GM12874 (cell line): ENCODE measurements at regions not wholly inside any gene's neighbourhood (a gene's known extent, or its start where the extent isn't known, plus 50 kb on each side); places are given as distances from the start of the nearest gene placed in this dataset.

ENCODE experiments used
- CTCF ChIP-seq: IDR thresholded peaks from 2 replicates; pipeline ENCODE4 v1.5.1; 2011; ENCODE audit warnings: low read depth, mild to moderate bottlenecking, control low read depth, low read length, moderate library complexity; ENCODE audit not compliant: insufficient read depth

DNA sequence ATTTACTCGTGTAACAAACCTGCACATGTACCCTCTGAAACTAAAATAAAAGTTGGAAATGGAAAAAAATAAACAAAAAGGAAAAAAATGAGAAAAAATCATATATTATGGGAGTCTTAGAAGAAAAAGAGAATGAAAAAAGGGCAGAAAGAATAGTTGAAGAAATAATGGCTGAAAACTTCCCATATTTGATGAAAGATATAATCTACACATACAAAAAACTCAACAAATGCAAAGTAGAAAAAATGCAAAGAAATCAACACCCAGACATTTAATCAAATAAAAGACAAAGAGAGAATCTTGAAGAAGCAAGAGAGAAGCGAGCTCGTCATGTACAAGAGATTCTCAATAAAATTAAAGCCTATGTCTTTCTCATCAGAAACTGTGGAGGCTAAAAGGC, 73.8 kb downstream of the SLC25A46 start:
- no peak for TF ChIP-seq CTCF

DNA sequence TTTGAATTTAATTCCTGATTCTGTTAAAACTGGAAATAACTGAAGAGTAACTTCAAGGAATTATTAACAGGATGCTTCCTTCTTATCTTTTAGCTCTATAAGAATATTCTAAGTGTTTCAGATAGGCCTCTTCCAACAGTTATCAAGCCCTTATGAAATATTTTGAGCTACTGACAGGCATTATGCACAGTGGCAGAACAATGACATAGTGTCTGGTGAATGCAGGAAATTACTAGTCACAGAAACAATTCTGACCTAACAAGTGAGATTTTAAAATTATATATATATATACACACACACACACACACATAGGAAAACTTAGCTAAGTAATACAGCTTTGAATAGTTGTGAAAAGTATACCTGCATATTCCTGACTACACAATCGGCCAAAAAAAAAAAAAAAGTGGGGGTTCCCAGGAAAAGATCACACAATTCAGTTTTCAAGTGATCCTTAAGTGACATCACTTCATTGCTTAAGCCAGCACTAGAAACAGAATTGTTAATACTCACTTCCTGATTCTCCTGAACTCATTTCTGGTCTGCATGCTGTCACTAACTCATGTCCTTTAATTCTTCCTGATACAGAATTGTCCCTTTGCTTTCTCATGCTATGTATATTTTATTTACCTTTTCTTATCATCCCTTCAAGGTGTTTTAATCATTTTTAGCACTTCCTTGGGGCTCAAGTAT, 77.3 kb downstream of the SLC25A46 start:
- no peak for TF ChIP-seq CTCF

- no peak for TF ChIP-seq CTCF
These were observed 78.7 kb downstream of the SLC25A46 start for GRCh38 chr5:110817459-110817858.

DNA sequence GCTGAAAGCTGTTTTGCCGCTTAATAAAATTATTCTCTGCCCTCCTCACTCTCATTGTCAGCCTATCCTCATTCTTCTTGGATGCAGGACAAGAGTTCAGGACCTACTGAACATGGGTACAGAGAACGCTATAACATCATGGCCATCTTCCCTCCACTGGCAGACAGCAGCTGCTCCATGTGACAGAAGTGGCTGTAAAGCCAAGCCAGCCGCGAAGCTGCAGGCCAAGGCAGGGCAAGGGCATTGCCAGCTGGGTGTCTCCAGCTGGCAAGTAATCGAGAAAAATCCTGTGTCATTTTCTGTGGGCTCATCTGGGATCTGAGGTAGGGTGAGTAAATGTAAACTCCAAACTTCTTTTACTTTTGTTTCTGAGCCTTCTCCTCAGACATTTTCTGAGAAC, 84.8 kb downstream of the SLC25A46 start:
- TF ChIP-seq CTCF: no peak

DNA sequence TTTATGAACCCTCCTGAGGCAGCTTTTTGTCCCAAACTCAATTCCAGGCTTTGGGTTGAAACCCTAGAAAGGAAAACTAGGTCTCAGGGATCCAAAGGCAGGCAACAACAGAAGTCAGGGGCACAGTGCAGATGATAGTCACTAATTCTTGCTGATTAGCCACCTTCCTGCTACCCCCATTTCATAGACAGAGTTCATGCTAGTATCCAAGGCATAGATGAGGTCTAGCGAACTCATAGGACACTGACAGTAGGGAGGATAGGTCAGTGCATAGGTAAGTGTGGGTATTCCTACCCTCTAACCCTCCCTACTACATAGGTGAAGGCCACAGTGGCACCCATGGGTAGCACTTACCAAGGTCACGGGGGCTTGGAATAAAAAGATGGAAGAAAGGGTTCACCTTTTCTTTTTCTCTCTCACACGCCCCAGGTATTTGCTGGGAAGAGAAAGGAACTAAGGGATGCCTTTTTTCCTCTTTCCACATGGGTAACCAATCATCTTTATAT, 86.2 kb downstream of the SLC25A46 start:
- TF ChIP-seq CTCF: no peak

DNA sequence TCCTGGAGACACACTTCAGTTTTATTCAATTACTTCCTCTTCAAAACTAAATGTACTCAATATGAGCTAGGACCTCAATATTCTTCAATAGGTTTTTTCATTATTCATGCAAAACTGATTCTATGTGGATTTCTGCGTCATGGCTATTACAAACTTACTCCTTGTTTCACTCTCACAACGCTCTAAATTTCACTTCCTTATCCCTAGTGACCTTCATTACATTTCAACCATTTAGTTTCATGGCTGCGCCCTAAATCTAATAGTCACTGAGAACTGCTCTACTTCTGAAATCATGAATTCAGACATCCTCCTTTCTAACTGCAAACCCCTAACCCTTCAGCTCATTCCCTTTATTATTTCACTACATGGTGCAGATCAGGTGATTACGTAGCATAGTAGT, 93.9 kb downstream of the SLC25A46 start:
- TF ChIP-seq CTCF: no peak

- no peak for TF ChIP-seq CTCF
These were observed 98.0 kb downstream of the SLC25A46 start for GRCh38 chr5:110836851-110837250.
